GM21576 (cell line): ENCODE measurements at regions not wholly inside any gene's neighbourhood (a gene's known extent, or its start where the extent isn't known, plus 50 kb on each side); places are given as distances from the start of the nearest gene placed in this dataset.

Experiments used
- ATAC-seq: cut with Tn5 transposase; IDR thresholded peaks from one replicate; pipeline ENCODE4 v1.9.1; 2021; ENCODE audit warnings: mild to moderate bottlenecking, moderate library complexity; ENCODE audit not compliant: unreplicated experiment

DNA sequence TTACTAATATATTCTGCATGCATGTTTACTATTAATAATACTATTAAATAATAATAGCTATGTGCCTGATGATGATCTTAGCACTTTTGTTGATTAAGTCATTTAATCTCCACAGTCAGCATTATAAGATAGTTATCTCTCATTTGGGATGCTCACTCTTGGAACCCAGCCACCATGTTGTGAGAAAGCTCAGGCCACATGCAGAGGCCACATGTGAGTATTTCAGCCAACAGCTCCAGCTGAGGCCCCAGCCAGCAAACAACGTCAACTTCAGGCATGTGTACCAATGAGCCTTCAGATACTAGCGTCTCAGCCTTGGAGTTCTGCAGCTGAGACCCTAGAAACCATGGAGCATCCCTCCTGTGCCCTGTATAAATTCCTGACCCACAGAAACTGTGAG lies 798.1 kb upstream of the LRRC4C start:
- no peak for ATAC-seq

GRCh38 chr11:42265072-42265471 lies 805.6 kb upstream of the LRRC4C start:
- ATAC-seq = no peak

- ATAC-seq = no peak
Measured at GRCh38 chr11:42271306-42271705, 811.9 kb upstream of the LRRC4C start.

DNA sequence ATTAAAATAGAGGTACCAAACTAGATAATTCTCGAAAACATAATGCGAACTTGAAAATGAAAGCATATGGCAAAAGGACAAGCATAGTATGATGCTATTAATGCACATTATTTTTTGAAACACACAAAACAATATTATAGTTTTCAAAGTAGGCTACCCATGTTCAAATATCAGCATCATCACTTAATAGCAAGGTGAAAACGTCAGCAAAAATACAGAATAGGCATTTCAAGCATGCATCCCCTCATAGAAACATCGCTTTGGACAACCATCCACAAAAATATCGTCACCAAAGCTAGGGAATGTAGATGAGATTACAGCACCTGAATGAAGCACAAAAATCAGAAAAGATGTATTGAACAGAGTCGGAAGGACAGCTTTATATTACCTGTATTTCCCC lies 814.5 kb upstream of the LRRC4C start:
- ATAC-seq = no peak

DNA sequence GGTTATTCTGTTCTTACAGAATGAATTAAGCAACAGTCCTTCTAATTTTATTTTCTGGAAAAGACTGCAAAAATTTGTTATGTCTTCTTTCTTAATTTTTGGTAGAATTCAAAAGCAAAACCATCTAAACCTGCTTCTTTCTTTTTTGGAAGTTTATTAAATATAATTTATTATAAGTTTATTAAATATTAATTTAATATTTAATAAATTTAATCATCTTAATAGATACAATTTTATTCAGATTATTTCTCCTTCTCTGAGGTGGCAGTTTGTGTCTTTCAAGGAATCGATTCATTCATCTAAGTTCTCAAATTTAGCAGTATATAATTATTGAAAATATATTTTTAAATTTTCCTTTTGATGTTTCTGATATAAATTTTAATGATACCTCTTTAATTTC lies 837.5 kb upstream of the LRRC4C start:
- ATAC-seq = no peak

GRCh38 chr11:42299780-42300179 lies 840.3 kb upstream of the LRRC4C start:
- no peak for ATAC-seq

DNA sequence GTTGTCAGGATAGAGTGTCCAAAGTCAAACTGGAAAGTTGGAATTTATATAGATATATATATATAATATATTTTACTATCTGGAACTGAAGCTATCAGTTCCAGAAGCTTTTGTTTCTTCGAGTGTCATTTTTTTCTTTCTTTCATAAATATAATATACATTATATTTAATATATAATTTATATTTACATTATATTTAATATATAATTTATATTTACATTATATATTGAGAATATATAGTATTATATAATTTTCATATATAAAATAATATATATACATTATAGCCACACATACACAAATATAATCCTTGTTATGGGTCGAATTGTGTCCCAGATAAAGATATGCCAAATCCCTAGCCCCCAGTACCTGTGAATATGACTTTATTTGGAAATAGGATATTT lies 842.3 kb upstream of the LRRC4C start:
- ATAC-seq = no peak

DNA sequence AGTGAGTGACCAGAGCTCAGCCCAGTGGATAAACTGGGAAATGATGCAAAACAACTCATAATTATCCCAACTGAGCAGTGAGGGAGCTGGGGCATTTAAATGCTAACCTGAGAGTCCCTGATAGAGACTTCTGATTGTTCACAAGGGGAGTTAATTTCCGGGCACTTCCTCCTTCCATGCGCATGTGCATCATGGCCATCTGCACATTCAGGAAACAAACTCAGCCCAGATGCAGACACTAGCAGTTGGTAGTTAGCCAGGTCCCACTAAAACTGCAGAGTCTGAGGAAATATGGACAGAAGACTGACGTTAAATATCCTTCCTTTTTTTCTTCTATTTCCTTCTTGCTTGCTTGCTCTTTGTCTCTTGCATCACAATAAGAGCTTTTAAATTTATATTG lies 852.1 kb upstream of the LRRC4C start:
- no peak for ATAC-seq

DNA sequence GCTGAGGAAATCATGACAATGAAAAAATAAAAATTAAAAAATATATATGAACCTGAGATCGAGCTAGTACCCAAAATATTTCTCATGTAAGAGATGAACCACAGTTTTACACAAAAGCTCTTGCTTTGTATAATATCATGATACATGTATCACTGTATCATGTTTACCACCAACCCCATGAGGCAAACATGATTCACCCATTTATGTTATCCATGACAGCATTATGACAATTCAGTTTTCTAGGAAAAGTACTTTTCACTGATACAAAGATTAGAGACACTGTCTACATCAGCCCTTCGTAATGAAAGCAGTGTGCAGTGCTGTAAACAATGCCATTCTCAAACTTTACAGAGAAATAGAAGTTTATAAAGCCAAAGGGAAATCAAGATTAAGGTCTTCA lies 852.5 kb upstream of the LRRC4C start:
- ATAC-seq = no peak

DNA sequence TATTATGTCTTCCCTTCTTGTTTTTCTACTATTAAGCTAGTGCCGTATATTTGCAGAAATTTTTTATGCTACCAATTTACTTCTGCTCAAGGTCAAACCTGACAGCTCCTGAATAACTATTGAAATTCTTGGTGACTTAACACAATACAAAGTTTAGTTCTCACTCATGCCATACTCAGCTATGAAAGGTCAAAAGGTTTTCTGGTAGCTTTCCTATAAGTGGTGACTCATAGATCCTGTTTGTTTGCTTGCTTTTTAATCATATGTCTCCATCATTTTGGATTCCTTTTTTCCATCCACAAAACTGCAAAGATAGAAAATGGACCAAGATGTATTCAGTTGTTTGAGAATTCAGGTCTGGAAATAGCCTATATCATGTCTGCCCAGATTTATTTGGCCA lies 855.8 kb upstream of the LRRC4C start:
- ATAC-seq = no peak

- no peak for ATAC-seq
Measured at GRCh38 chr11:42315846-42316245, 856.4 kb upstream of the LRRC4C start.

GRCh38 chr11:42319921-42320320 lies 860.5 kb upstream of the LRRC4C start:
- no peak for ATAC-seq

- ATAC-seq = no peak
Measured at GRCh38 chr11:42329929-42330565, 870.6 kb upstream of the LRRC4C start.

- ATAC-seq = no peak
Measured at GRCh38 chr11:42337786-42338455, 878.5 kb upstream of the LRRC4C start.

- no peak for ATAC-seq
Measured at GRCh38 chr11:42344204-42344792, 884.8 kb upstream of the LRRC4C start.

DNA sequence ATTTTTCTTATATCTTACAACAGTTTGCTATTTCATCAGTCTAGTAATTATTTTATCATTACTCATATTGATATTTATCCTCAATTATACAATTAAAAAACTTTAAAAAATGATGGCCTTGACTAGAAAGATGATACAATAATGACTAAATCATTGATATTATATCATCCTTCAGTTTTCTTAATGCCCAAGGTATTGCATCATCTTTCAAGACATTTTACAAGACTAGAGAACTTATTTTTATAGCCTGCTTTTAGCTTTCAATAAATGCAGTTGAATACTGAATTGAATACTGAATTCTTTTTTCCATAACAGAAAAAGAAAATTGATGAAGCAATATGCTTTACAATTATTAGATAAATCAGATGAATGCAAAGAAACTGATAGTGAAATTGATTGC lies 886.5 kb upstream of the LRRC4C start:
- no peak for ATAC-seq

- ATAC-seq = no peak
Measured at GRCh38 chr11:42363701-42364100, 904.2 kb upstream of the LRRC4C start.

- no peak for ATAC-seq
Measured at GRCh38 chr11:42390116-42390515, 921.7 kb upstream of the API5 start.

- ATAC-seq = no peak
Measured at GRCh38 chr11:42397483-42397882, 914.3 kb upstream of the API5 start.

DNA sequence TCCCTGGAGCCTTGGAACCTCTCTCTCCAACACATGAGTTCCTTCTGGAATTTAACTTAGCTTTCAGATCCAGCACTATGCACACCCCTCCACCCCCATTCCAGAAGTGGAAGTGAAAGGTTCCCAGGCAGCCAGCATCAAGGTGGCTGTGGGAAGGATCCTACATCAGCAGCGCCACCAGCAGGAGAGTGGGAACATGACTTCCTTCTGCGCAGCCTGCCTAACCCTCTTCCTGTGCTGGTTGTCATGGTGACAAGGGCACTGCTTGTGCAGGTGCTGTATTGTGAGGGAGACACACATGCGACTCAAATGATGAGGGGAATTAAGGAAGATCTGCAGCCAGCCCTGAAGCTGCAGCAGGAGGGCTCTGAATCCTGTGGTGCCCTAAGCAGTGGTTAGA lies 904.5 kb upstream of the API5 start:
- ATAC-seq = no peak

- no peak for ATAC-seq
Measured at GRCh38 chr11:42410251-42410955, 901.4 kb upstream of the API5 start.

DNA sequence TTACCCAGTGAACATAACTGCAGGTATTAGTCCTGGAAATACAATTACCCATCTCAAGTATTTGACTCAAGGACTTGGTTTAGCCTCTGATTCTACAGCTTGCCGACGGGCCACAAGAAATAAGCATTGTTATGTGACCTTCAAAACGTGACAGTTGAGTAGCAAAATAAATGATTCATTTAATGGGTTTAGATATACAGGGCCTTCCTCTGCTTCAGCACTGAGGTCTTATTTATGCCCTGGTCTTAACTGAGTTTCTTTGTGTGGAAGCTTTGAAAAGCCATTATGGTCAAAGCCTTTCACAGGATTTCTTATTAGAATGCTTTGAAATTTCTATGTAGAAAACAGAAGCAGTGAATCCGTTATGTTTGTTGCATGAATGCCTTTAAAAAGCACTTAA lies 899.2 kb upstream of the API5 start:
- ATAC-seq = no peak
